ENCODE measurements at regions not wholly inside any gene's neighbourhood (a gene's known extent, or its start where the extent isn't known, plus 50 kb on each side); places are given as distances from the start of the nearest gene placed in this dataset.

GRCh38 chr9:83191154-83191553, 128.2 kb upstream of the RASEF start:
- TF ChIP-seq, protein P1, sequence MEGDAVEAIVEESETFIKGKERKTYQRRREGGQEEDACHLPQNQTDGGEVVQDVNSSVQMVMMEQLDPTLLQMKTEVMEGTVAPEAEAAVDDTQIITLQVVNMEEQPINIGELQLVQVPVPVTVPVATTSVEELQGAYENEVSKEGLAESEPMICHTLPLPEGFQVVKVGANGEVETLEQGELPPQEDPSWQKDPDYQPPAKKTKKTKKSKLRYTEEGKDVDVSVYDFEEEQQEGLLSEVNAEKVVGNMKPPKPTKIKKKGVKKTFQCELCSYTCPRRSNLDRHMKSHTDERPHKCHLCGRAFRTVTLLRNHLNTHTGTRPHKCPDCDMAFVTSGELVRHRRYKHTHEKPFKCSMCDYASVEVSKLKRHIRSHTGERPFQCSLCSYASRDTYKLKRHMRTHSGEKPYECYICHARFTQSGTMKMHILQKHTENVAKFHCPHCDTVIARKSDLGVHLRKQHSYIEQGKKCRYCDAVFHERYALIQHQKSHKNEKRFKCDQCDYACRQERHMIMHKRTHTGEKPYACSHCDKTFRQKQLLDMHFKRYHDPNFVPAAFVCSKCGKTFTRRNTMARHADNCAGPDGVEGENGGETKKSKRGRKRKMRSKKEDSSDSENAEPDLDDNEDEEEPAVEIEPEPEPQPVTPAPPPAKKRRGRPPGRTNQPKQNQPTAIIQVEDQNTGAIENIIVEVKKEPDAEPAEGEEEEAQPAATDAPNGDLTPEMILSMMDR (IDR thresholded peaks at IDR 0.05; ENCODE audit: low read depth, low read length): no peak
- no peak for TF ChIP-seq POLR2A (IDR thresholded peaks at IDR 0.05; ENCODE audit: extremely low read depth, insufficient read length)
- TF ChIP-seq, protein P2, sequence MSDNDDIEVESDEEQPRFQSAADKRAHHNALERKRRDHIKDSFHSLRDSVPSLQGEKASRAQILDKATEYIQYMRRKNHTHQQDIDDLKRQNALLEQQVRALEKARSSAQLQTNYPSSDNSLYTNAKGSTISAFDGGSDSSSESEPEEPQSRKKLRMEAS (IDR thresholded peaks at IDR 0.05; ENCODE audit: low read depth, low read length): no peak

Data from NB4 (cell line).